ENCODE measurements at regions not wholly inside any gene's neighbourhood (a gene's known extent, or its start where the extent isn't known, plus 50 kb on each side); places are given as distances from the start of the nearest gene placed in this dataset.

DNA sequence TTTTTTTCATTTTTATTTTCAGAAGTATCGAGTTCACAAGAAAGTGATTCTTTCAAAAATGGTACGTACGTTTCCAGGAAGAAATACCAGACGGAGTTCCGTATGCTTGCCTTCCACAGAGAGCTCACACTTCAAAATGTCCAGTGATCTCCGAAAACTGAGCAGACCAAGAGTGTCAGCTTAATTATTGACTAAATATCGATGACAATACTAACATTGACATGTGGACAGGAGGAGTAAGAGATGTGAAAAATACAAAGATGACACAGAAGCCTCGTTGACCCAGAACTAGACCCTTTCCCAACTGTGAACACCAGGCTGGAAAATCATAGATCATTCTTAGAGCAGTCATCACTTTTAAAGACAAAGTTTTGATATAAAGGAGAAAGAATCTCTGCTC is 440.0 kb upstream of the POU3F3 start:
- Histone ChIP-seq H3K4me1 (no peaks in the 10 kb centered on the region), H3K4me3 (no peak overlapping the region), H3K9me3 (no peaks in the 10 kb centered on the region), H3K36me3 (no peaks in the 10 kb centered on the region), H3K27ac (no peak overlapping the region), H3K27me3 (no peaks in the 10 kb centered on the region)
- DNase-seq (ENCODE audit: low spot score in 2 of 2), result no peak
- WGBS, result 85% methylated on average over 8 of the region's 8 CpGs
- no peak for TF ChIP-seq POLR2A (IDR thresholded peaks at IDR 0.05)
- no peak for TF ChIP-seq EP300 (IDR thresholded peaks at IDR 0.05)
- no peak for TF ChIP-seq POLR2AphosphoS5 (IDR thresholded peaks at IDR 0.05)
- TF ChIP-seq, protein P1, sequence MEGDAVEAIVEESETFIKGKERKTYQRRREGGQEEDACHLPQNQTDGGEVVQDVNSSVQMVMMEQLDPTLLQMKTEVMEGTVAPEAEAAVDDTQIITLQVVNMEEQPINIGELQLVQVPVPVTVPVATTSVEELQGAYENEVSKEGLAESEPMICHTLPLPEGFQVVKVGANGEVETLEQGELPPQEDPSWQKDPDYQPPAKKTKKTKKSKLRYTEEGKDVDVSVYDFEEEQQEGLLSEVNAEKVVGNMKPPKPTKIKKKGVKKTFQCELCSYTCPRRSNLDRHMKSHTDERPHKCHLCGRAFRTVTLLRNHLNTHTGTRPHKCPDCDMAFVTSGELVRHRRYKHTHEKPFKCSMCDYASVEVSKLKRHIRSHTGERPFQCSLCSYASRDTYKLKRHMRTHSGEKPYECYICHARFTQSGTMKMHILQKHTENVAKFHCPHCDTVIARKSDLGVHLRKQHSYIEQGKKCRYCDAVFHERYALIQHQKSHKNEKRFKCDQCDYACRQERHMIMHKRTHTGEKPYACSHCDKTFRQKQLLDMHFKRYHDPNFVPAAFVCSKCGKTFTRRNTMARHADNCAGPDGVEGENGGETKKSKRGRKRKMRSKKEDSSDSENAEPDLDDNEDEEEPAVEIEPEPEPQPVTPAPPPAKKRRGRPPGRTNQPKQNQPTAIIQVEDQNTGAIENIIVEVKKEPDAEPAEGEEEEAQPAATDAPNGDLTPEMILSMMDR (IDR thresholded peaks at IDR 0.05), result no peak

DNA sequence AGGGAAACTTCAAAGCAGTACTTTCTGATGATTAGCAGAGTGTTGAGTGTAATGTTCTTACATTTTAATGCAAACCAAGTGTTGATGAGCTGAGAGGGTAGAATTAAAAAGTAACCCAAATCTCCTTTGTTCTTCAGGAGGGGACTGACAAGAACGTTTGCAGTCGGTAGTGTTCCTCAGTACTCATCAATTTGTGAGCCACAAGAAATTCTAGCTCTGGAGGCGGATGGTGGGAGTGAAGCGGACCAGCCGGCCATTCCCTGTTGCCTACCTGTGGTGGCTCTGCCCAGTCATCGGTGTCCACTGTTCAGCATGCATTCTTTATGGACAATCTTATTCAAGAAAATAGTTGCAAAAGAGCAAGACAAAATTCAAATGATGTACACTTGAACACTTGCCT is 438.6 kb upstream of the POU3F3 start:
- no peak overlapping the region for H3K4me3 ChIP-seq
- no peak for TF ChIP-seq POLR2AphosphoS5 (IDR thresholded peaks at IDR 0.05)
- TF ChIP-seq, protein P1 (IDR thresholded peaks at IDR 0.05), result no peak
- TF ChIP-seq EP300 (IDR thresholded peaks at IDR 0.05), result no peak
- TF ChIP-seq POLR2A (IDR thresholded peaks at IDR 0.05), result no peak
- no peak for DNase-seq (ENCODE audit: low spot score in 2 of 2)
- 63% methylated on average over 6 of the region's 6 CpGs for WGBS
- H3K36me3 ChIP-seq, result no peaks in the 10 kb centered on the region
- no peaks in the 10 kb centered on the region for H3K4me1 ChIP-seq
- H3K9me3 ChIP-seq, result no peaks in the 10 kb centered on the region
- no peaks in the 10 kb centered on the region for H3K27me3 ChIP-seq
- no peak overlapping the region for H3K27ac ChIP-seq

DNA sequence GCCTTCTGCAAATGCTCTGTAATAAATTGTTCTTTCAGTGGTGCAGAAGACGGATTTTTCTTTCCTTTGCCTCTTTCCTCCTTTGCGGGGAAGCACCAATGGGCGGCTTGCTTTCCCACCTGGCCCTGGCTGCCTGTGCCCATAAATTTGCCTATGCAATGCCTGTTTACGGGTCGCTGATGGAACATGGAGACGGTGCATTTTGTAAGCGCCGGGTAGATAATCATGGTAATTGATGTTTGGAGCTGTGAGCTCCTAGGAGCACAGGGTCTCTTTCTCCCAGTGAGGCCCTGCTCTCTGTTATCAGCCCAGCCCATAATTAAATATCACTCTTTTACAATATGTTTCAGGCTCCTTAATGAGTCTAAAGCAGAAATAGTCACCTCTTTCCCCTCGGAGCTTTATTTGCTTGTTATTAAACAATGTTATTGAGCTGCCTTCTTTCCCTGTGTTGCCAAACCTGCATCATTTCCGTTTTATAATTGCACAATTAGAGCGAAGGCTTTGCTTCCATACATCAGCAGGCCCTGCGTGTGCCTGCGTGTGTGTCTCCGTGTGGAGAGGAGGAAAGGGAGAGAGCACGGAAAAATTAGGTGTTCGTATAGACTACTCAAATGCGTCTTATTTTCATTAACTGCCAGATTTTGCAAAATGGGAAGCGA is 437.4 kb upstream of the POU3F3 start:
- Histone ChIP-seq H3K4me3 (no peak overlapping the region), H3K9me3 (no peaks in the 10 kb centered on the region), H3K36me3 (no peaks in the 10 kb centered on the region), H3K27me3 (no peaks in the 10 kb centered on the region), H3K4me1 (no peaks in the 10 kb centered on the region), H3K27ac (no peak overlapping the region)
- TF ChIP-seq, protein P1 (IDR thresholded peaks at IDR 0.05), result no peak
- TF ChIP-seq POLR2A (IDR thresholded peaks at IDR 0.05), result no peak
- no peak for TF ChIP-seq POLR2AphosphoS5 (IDR thresholded peaks at IDR 0.05)
- no peak for TF ChIP-seq EP300 (IDR thresholded peaks at IDR 0.05)
- DNase-seq (ENCODE audit: low spot score in 2 of 2), result no peak
- 80% methylated on average over 18 of the region's 18 CpGs for WGBS

DNA sequence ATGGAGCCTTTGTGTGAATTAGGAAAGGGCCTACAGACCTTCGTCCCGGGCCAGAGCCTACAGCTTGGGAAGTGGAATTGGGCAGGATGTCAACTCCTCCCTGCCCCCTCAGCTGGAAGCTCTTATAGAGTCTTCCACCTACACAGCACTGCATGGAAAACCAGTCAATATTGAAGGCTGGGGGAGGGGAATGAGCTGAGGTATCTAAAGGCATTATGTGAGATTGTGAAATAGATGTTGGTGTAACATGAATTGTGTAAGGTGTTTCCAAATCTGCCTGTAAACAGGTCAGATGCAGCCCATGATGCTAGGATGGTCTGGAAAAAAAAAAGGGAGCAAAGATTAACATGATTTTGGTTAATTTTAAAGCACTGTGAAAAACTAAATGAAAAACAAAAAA is 433.5 kb upstream of the POU3F3 start:
- H3K9me3 ChIP-seq, result no peaks in the 10 kb centered on the region
- DNase-seq (ENCODE audit: low spot score in 2 of 2), result no peak
- H3K27me3 ChIP-seq, result no peaks in the 10 kb centered on the region
- 58% methylated on average over 2 of the region's 2 CpGs for WGBS
- H3K36me3 ChIP-seq, result no peaks in the 10 kb centered on the region
- no peak overlapping the region for H3K27ac ChIP-seq
- H3K4me3 ChIP-seq, result no peak overlapping the region
- TF ChIP-seq, protein P1 (IDR thresholded peaks at IDR 0.05), result no peak
- TF ChIP-seq POLR2AphosphoS5 (IDR thresholded peaks at IDR 0.05) (no peak), EP300 (IDR thresholded peaks at IDR 0.05) (no peak), POLR2A (IDR thresholded peaks at IDR 0.05) (no peak)
- H3K4me1 ChIP-seq, result no peaks in the 10 kb centered on the region

DNA sequence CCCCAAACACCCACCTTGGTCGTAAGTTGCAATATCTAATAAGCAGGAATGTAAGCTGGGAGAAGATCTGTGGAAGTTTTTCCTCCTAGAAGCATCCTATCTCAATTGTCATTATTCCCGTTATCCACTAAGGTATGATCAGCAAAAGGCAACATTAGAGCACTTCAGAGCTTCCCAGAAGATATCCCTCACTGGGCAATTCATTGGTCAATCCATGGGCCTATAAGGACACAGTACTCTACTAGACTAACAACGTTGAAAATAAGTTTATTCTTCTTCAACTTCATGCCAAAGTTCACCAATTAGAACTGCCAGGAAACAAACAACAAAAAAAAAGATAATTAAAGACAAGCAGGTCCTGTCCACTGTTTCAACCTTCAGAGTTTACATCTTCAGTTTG is 433.0 kb upstream of the POU3F3 start:
- H3K4me1 ChIP-seq, result no peaks in the 10 kb centered on the region
- no peaks in the 10 kb centered on the region for H3K36me3 ChIP-seq
- TF ChIP-seq POLR2A (IDR thresholded peaks at IDR 0.05) (no peak), POLR2AphosphoS5 (IDR thresholded peaks at IDR 0.05) (no peak), EP300 (IDR thresholded peaks at IDR 0.05) (no peak)
- TF ChIP-seq, protein P1 (IDR thresholded peaks at IDR 0.05), result no peak
- WGBS, result 78% methylated on average over 3 of the region's 3 CpGs
- DNase-seq (ENCODE audit: low spot score in 2 of 2), result no peak
- no peak overlapping the region for H3K4me3 ChIP-seq
- no peaks in the 10 kb centered on the region for H3K27me3 ChIP-seq
- no peak overlapping the region for H3K27ac ChIP-seq
- H3K9me3 ChIP-seq, result no peaks in the 10 kb centered on the region
